NCI-H2171 (cell line): ENCODE measurements at regions not wholly inside any gene's neighbourhood (a gene's known extent, or its start where the extent isn't known, plus 50 kb on each side); places are given as distances from the start of the nearest gene placed in this dataset.
"Not testable (repeated sequence)": the region's sequence is repeated elsewhere in the genome, so short reads cannot be mapped to it uniquely, and the experiment has no call there.

Experiments
- DNase-seq: peaks from one replicate; lab custom pipeline; 2025; lab: John Stamatoyannopoulos, UW

GRCh38 chr7:4319280-4319679 lies 362.8 kb upstream of the FOXK1 start:
- DNase-seq, result no peak

- no peak for DNase-seq
Measured at GRCh38 chr7:4325732-4326131, 356.4 kb upstream of the FOXK1 start.

DNA sequence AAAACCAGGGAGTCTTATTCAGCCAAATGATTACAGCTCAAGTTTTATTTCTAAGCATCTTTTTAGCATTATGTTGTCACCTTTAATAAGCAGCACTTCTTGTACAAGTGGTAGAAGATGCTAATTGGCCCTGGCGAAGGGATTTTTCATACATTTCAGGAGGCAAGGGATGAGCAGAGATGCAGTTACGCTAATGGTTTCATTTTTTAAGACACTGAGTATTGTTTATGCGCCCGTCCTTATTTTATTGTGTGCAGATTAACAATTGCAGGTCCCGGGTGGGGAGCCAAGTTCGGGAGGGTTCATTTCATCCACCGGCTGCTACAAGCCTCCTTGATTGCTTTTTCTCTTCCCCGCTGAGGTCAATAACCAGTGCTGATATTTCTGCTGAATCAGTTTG lies 350.4 kb upstream of the FOXK1 start:
- DNase-seq, result no peak

DNA sequence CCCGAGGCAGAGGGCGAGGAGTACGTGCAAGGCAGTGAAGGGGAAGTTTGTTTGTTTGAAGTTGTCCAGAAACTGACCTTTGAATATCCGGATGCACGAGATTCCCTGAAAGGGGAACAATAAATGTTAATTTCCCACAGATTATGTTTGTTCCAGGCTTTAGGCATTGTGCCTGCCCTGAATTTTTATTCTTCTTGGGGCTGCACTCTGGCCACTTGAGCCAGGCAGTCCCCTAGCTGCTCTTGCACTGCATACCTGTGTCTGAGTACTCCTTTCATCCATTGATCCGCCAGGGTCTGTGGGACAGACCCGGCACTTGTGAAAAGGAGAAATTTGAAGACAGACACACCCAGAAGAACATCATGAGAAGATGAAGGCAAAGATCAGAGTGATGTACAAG lies 343.5 kb upstream of the FOXK1 start:
- DNase-seq, result no peak

GRCh38 chr7:4343272-4344247 lies 338.5 kb upstream of the FOXK1 start:
- no peak for DNase-seq

GRCh38 chr7:4345004-4345403 lies 337.1 kb upstream of the FOXK1 start:
- DNase-seq, result no peak

DNA sequence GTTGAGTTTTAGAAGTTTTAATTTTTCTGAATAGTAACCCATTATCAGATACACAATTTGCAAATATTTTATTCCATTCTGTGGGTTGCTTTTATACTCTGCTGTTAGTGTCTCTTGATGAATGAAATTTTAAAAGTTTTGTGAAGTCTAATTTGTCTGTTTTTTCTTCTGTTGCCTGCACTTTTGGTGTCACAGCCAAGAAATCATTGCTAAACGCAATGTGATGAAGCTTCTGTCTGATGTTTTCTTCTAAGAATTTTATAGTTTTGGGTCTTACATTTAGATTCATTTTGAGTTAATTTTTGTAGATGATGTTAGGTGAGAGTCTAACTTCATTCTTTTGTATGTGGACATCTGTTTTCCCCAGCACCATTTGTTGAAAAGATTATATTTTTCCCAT lies 330.0 kb upstream of the FOXK1 start:
- no peak for DNase-seq

DNA sequence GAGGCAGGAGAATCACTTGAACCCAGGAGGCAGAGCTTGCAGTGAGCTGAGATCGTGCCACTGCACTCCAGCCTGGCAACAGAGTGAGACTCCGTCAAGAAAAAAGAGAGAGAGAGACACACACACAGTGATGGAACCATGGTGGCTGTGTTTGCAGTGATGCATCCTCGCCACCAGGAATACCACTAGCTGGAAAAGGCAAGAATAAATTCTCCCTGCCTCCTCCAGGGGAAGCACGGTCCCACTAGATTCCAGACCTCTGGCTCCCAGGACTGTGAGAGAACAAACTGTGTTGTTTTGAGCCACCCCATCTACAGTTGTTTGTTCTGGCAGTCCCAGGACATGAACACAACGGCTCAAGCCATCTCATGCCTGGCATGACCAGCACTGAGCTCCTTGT lies 320.3 kb upstream of the FOXK1 start:
- no peak for DNase-seq

- no peak for DNase-seq
Measured at GRCh38 chr7:4383584-4383983, 298.5 kb upstream of the FOXK1 start.

- DNase-seq, result no peak
Measured at GRCh38 chr7:4386190-4386589, 295.9 kb upstream of the FOXK1 start.

GRCh38 chr7:4391103-4391502 lies 291.0 kb upstream of the FOXK1 start:
- not testable (repeated sequence) for DNase-seq

DNA sequence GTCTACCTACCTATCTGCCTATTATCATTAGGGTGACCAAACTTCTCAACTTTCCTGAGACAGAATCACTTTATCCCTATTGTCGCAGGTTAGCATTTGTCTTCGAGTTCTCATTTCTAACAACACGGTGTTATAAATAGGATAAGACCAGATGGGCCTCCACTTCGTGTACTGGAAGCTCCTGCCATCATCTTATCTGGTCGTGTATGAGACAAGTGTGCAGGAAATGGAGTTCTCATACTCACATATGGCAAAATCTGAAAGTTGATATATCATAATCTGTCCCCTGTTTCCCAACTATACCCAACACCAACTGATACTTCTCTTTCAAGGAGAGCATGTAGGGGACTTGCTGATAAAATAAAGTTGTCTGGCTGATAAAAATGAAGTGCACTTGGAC lies 287.4 kb upstream of the FOXK1 start:
- DNase-seq, result no peak

DNA sequence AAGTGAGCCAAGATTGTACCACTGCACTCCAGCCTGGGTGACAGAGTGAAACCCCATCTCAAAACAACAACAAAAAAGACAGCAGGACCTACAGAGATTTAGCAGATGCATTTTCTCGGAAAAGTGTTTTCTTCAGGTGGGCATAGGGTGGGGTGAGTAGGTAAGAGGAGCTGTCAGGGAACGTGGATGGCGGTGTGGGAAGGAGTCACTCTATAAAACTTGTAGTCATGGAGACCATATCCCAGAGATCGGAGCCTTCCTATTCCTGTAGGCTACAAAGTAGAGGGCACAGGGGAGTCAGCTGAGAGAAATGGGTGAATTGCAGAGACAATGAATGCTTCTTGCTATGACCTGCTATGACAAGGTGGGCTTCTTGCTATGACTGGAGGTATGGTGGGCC lies 283.0 kb upstream of the FOXK1 start:
- DNase-seq, result no peak

GRCh38 chr7:4399596-4399995 lies 282.5 kb upstream of the FOXK1 start:
- no peak for DNase-seq

- no peak for DNase-seq
Measured at GRCh38 chr7:4406288-4407058, 275.6 kb upstream of the FOXK1 start.

DNA sequence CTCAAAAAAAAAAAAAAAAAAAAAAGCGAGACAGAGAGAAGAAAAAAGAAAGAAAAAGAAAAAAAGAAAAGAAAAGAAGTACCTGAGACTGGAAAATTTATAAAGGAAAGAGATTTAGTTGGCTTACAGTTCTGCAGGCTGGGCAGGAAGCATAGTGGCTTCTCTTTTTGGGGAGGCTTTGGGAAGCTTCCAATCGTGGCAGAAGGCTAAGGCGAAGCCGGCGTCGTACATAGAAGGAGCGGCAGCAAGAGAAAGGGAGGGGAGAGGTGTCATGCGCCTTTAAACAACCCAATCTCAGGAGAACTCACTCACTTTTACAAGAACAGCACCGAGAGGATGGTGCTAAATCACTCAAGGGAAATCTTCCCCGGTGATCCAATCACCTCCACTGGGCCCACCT lies 272.1 kb upstream of the FOXK1 start:
- no peak for DNase-seq

DNA sequence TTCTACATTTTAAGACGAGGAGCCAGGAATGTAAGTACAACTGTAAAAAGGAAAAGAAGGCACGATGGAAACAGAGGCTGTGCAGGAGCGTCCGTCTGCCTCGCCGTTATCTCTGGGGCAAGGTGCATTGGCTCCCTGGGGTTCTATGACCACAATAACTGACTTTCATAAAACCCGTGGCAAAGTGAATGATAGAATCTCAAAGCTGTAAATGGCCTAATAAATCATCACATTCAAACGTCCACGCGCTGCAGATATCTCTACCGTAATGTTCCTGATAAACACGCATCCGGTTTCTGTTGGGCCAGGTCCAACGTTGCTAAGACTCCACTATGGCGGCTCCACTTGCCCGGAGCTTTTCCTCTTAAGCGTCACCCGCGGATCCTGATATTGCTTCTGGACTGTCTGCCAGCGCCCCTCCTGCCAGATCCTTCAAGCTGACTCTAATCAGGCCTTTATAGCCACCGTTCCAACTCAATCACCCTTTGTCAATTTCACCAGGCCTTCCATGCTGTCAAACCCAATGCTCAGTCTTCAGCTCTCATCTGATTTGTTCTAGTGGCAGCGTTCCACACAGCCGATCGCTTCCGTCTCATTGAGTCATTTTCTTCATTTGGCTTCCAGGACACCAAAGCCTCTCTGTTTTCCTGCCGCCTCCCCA lies 265.6 kb upstream of the FOXK1 start:
- DNase-seq, result no peak

DNA sequence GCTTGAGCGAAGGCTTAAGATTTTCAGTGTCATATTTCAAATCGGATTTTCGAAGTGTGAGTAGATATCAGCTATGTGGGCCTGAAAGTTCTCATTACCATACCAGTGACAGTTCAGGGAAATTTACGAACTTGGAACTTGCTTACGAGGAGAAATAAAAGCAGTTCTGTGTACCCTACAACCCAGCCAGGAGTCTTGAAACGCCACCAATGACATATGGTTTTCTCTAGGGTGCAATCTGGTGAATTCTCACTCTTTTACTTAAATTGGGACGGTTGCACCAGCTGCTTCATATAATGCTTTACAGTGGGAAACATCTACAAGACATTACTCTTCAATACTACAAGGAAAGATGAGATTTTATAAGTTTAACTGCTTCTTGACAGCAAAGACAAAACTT lies 253.6 kb upstream of the FOXK1 start:
- no peak for DNase-seq

DNA sequence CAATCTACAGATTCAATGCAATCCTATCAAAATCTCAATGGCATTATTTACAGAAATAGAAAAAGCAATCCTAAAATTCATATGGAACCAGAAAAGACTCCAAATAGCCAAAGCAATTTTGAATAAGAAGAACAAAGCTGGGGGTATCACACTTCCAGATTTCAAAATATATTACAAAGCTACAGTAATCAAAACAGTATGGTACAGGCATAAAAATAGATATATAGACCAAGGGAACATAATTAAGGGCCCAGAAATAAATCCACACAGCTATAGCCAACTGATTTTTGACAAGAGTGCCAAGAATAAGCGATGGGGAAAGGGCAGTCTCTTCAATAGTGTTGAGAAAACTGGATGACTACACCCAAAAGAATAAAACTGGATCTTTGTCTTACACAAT lies 251.9 kb upstream of the FOXK1 start:
- no peak for DNase-seq

DNA sequence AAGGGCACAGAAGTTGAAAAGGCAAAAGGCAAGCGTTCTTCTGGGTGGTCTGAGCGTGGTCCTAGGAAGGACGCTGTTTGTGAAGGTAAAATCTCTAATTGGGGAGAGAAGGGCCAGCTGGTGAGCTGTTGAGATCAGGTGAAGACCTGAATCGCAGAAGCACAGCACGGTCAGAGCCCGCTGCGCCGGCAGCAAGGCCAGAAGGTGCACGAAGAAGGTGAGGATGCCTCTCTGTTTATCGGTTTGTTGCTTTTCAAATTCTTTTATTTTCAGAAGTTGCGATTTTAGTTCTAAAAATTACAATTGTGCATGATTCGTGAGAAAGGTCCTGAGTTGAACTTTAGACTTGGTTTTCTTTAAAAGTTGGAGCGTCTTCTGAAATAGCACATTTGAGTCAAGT lies 247.8 kb upstream of the FOXK1 start:
- DNase-seq, result no peak

- DNase-seq, result no peak
Measured at GRCh38 chr7:4436361-4436895, 245.7 kb upstream of the FOXK1 start.

- DNase-seq, result no peak
Measured at GRCh38 chr7:4436936-4437335, 245.2 kb upstream of the FOXK1 start.
